ENCODE measurements at regions not wholly inside any gene's neighbourhood (a gene's known extent, or its start where the extent isn't known, plus 50 kb on each side); places are given as distances from the start of the nearest gene placed in this dataset.

DNA sequence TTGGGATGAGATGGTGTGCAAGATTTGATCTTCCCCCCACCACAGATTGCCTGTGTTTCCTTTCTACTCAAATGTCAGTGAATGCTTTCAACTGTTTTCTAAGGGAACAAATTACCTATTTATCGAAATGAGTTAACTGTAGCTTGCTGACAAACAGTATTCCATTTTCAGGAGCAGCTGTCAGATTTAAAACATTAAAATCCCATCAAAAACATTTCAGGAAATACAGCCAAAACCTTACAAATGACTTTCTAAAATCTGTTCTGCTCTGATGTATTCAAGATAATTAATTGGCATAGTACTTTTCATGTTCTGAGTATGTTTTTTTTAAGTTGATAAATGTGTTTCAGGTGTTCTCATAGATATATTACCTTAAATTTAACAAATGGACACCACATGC, 158.0 kb upstream of the DMRTA1 start:
- Mint-ChIP-seq H3K4me1 (no peaks in the 10 kb centered on the region), H3K27me3 (peaks cover 3% of the 10 kb centered on the region), H3K36me3 (no peaks in the 10 kb centered on the region), H3K9me3 (no peaks in the 10 kb centered on the region), H3K27ac (no peak overlapping the region), H3K4me3 (no peak overlapping the region)
- no peak for DNase-seq

GRCh38 chr9:22307013-22307711, 139.5 kb upstream of the DMRTA1 start:
- no peak for DNase-seq
- no peak overlapping the region for H3K4me3 Mint-ChIP-seq
- no peaks in the 10 kb centered on the region for H3K36me3 Mint-ChIP-seq
- H3K27me3 Mint-ChIP-seq = peaks cover 10% of the 10 kb centered on the region
- H3K9me3 Mint-ChIP-seq = peaks cover 3% of the 10 kb centered on the region
- no peaks in the 10 kb centered on the region for H3K4me1 Mint-ChIP-seq
- no peak overlapping the region for H3K27ac Mint-ChIP-seq

DNA sequence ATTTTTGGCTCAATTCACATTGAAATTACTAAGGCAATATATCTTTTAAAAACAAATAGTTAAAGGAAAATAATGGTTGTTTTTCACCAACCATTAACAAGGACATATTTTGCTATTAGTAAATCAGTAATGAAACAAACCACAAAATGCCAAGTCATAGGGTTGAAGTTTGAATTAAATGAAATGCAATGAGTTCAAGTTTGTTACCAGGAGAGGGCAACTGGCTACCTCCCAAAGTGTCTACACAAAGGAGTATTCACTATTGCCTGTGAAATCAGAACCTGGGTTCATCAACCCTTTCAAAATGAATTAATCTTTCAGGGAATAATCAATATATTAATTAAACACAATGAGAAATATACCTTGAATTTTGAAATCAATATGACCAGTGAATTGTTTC, 138.4 kb upstream of the DMRTA1 start:
- Mint-ChIP-seq H3K4me1 (no peaks in the 10 kb centered on the region), H3K27ac (no peak overlapping the region), H3K4me3 (no peak overlapping the region), H3K27me3 (peaks cover 10% of the 10 kb centered on the region), H3K36me3 (no peaks in the 10 kb centered on the region), H3K9me3 (peaks cover 3% of the 10 kb centered on the region)
- no peak for DNase-seq

DNA sequence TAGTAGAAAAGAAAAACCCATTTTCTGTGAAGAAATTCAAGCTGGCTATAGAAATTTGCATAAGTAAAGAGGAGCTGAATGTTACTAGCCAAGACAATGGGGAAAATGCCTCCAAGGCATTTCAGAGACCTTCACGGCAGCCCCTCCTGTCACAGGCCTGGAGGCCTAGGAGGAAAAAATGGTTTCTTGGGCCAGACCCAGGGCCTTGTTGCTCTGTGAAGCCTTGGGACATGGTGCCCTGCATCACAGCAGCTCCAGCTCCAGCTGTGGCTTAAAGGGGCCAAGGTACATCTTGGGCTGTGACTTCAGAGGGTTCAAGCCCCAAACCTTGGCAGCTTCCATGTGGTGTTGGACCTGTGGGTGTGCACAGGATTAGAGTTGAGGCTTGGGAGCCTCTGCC, 130.0 kb upstream of the DMRTA1 start:
- H3K4me1 Mint-ChIP-seq = no peaks in the 10 kb centered on the region
- peaks cover 8% of the 10 kb centered on the region for H3K9me3 Mint-ChIP-seq
- H3K4me3 Mint-ChIP-seq = no peak overlapping the region
- DNase-seq = no peak
- H3K27me3 Mint-ChIP-seq = peaks cover 8% of the 10 kb centered on the region
- no peaks in the 10 kb centered on the region for H3K36me3 Mint-ChIP-seq
- H3K27ac Mint-ChIP-seq = no peak overlapping the region

- H3K36me3 Mint-ChIP-seq = no peaks in the 10 kb centered on the region
- H3K4me3 Mint-ChIP-seq = no peak overlapping the region
- no peak for DNase-seq
- H3K27me3 Mint-ChIP-seq = no peaks in the 10 kb centered on the region
- H3K27ac Mint-ChIP-seq = no peak overlapping the region
- no peaks in the 10 kb centered on the region for H3K4me1 Mint-ChIP-seq
- peaks cover 4% of the 10 kb centered on the region for H3K9me3 Mint-ChIP-seq
These were observed 115.1 kb upstream of the DMRTA1 start for GRCh38 chr9:22331533-22331932.

GRCh38 chr9:22332202-22332601, 114.4 kb upstream of the DMRTA1 start:
- Mint-ChIP-seq H3K27me3 (no peaks in the 10 kb centered on the region), H3K27ac (no peak overlapping the region), H3K9me3 (peaks cover 4% of the 10 kb centered on the region), H3K4me3 (no peak overlapping the region), H3K36me3 (no peaks in the 10 kb centered on the region), H3K4me1 (no peaks in the 10 kb centered on the region)
- no peak for DNase-seq

DNA sequence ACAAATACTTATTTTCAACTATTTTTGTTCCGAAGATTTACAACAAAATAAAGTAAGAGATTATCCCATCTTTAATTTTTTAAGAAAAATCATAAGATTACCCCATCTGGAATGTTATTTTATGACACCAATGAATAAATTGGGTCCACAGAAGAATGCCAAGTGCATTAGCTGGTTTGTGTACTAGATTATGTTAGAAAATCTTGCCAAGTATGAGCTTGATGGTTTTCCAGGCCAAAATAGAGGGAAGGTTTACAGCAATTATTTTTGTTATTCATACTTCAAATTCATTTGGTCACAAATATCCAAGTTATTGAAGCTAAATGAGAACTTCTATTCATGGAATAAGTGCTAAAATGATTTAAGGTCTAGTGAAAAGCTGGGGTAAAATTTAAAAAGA, 109.4 kb upstream of the DMRTA1 start:
- H3K27me3 Mint-ChIP-seq = no peaks in the 10 kb centered on the region
- no peak overlapping the region for H3K4me3 Mint-ChIP-seq
- no peak overlapping the region for H3K27ac Mint-ChIP-seq
- no peak for DNase-seq
- H3K9me3 Mint-ChIP-seq = no peaks in the 10 kb centered on the region
- no peaks in the 10 kb centered on the region for H3K4me1 Mint-ChIP-seq
- no peaks in the 10 kb centered on the region for H3K36me3 Mint-ChIP-seq

GRCh38 chr9:22342491-22343217, 104.0 kb upstream of the DMRTA1 start:
- Mint-ChIP-seq H3K9me3 (no peaks in the 10 kb centered on the region), H3K4me3 (no peak overlapping the region)

GRCh38 chr9:22343218-22343611, 103.4 kb upstream of the DMRTA1 start:
- no peak for DNase-seq
- Mint-ChIP-seq H3K4me3 (no peak overlapping the region), H3K4me1 (no peaks in the 10 kb centered on the region), H3K36me3 (no peaks in the 10 kb centered on the region), H3K27me3 (no peaks in the 10 kb centered on the region), H3K27ac (no peak overlapping the region), H3K9me3 (no peaks in the 10 kb centered on the region)

More at GRCh38 chr9:22342491-22343217, 104.0 kb upstream of the DMRTA1 start:
- Mint-ChIP-seq H3K4me1 (no peaks in the 10 kb centered on the region), H3K27ac (no peak overlapping the region), H3K27me3 (no peaks in the 10 kb centered on the region), H3K36me3 (no peaks in the 10 kb centered on the region)
- no peak for DNase-seq

GRCh38 chr9:22354699-22355384, 91.8 kb upstream of the DMRTA1 start:
- Mint-ChIP-seq H3K27me3 (peaks cover 4% of the 10 kb centered on the region), H3K36me3 (no peaks in the 10 kb centered on the region)

DNA sequence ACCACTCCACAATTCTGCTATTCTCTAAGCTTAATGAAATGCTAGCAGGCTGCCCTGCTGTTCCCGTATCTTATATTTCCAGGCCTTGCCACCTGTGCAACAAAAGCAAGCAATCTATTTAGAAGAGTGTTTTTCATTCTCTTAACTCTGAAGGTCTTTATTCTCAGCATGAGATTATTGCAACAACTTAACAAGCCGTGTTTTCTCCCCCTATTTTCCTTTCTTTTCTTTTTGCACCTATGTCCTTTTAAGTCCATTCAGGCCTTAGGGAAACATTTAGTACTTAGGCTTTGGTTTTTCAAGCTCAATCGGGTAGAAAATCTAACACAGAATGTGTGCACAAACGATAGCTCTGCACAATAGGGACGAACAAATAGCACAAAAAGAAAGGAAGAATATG, 89.6 kb upstream of the DMRTA1 start:
- peaks cover 4% of the 10 kb centered on the region for H3K27me3 Mint-ChIP-seq
- H3K9me3 Mint-ChIP-seq = peaks cover 9% of the 10 kb centered on the region
- H3K36me3 Mint-ChIP-seq = no peaks in the 10 kb centered on the region
- no peaks in the 10 kb centered on the region for H3K4me1 Mint-ChIP-seq
- no peak overlapping the region for H3K4me3 Mint-ChIP-seq
- DNase-seq = no peak
- no peak overlapping the region for H3K27ac Mint-ChIP-seq

More at GRCh38 chr9:22354699-22355384, 91.8 kb upstream of the DMRTA1 start:
- DNase-seq = no peak
- H3K4me1 Mint-ChIP-seq = no peaks in the 10 kb centered on the region
- peaks cover 9% of the 10 kb centered on the region for H3K9me3 Mint-ChIP-seq
- no peak overlapping the region for H3K4me3 Mint-ChIP-seq
- H3K27ac Mint-ChIP-seq = no peak overlapping the region

DNA sequence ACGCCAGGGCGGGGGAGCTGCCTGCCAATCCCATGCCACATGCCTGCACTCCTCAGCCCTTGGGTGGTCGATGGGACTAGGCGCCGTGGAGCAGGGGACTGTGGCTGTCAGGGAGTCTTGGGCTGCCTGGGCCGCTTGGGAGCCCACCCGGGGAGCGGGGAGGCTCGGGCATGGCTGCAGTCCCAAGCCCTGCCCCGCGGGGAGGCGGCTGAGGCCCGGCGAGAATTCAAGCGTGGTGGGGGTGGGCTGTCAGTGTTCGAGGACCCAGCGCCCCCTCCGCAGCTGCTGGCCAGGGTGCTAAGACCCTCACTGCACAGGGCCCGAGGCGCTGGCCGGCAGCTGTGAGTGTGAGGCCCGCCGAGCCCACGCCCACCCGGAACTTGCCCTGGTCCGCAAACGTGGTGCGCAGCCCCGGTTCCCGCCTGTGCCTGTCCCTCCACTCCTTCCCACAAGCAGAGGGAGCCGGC, 83.2 kb upstream of the DMRTA1 start:
- no peak overlapping the region for H3K4me3 Mint-ChIP-seq
- H3K4me1 Mint-ChIP-seq = no peaks in the 10 kb centered on the region
- H3K9me3 Mint-ChIP-seq = peaks cover 3% of the 10 kb centered on the region
- H3K27me3 Mint-ChIP-seq = no peaks in the 10 kb centered on the region
- H3K27ac Mint-ChIP-seq = no peak overlapping the region
- DNase-seq = no peak
- no peaks in the 10 kb centered on the region for H3K36me3 Mint-ChIP-seq

- no peaks in the 10 kb centered on the region for H3K36me3 Mint-ChIP-seq
- H3K9me3 Mint-ChIP-seq = no peaks in the 10 kb centered on the region
- DNase-seq = no peak
- no peaks in the 10 kb centered on the region for H3K4me1 Mint-ChIP-seq
- no peak overlapping the region for H3K27ac Mint-ChIP-seq
- no peaks in the 10 kb centered on the region for H3K27me3 Mint-ChIP-seq
- no peak overlapping the region for H3K4me3 Mint-ChIP-seq
These were observed 73.0 kb upstream of the DMRTA1 start for GRCh38 chr9:22373636-22374035.

- DNase-seq = no peak
- Mint-ChIP-seq H3K9me3 (no peaks in the 10 kb centered on the region), H3K27ac (no peak overlapping the region), H3K36me3 (no peaks in the 10 kb centered on the region), H3K27me3 (peaks cover 4% of the 10 kb centered on the region), H3K4me1 (no peaks in the 10 kb centered on the region), H3K4me3 (no peak overlapping the region)
These were observed 72.6 kb upstream of the DMRTA1 start for GRCh38 chr9:22374051-22374450.

DNA sequence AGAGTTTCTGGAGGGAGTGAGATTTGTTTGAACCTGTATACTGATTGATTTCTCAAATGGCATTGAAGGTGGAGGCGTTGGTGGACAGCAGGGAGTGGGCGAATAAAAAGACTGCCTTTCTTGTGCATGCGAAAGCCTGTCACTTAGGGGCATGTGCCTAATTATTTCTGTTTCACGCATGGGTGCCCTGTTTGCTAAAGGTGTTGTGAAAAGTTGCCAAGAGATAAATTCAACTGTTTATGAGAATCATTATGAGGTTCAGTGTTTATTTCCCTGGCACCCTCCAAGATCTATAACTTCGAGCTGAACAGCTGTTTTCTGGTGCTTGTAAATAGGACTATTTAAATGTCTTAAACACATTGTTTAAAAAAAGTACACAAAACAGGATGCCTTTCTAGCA, 67.4 kb upstream of the DMRTA1 start:
- no peak overlapping the region for H3K4me3 Mint-ChIP-seq
- no peaks in the 10 kb centered on the region for H3K4me1 Mint-ChIP-seq
- H3K9me3 Mint-ChIP-seq = no peaks in the 10 kb centered on the region
- no peak overlapping the region for H3K27ac Mint-ChIP-seq
- H3K36me3 Mint-ChIP-seq = no peaks in the 10 kb centered on the region
- H3K27me3 Mint-ChIP-seq = peaks cover 4% of the 10 kb centered on the region
- no peak for DNase-seq

Data from activated naive CD8-positive, alpha-beta T cell treated with anti-CD3 and anti-CD28 coated beads for 36 hours (primary cell).